Gastroesophageal sphincter (tissue), 2 donors: ENCODE measurements at regions not wholly inside any gene's neighbourhood (a gene's known extent, or its start where the extent isn't known, plus 50 kb on each side); places are given as distances from the start of the nearest gene placed in this dataset.

Source experiments
- EP300 ChIP-seq: sonication (generic); formaldehyde crosslinking; IDR thresholded peaks from one replicate; pipeline ENCODE4 v1.6.1; 2017; ENCODE audit warnings: antibody characterized with exemption, mild to moderate bottlenecking
- POLR2A ChIP-seq, 2 donors: fragments of 450-650 bp; IDR thresholded peaks; one replicate each; pipeline ENCODE4 v1.6.1; 2017; ENCODE audit warnings: antibody characterized with exemption in 2 of 2, mild to moderate bottlenecking in 2 of 2, moderate library complexity in 1 of 2
- POLR2AphosphoS5 ChIP-seq: sonication (generic); formaldehyde crosslinking; IDR thresholded peaks from one replicate; pipeline ENCODE4 v1.6.1; 2017; ENCODE audit warnings: antibody characterized with exemption

GRCh38 chr9:38181232-38181631 lies 112.2 kb upstream of the SHB start:
- no peak for TF ChIP-seq EP300
- TF ChIP-seq POLR2A (IDR thresholded peaks at IDR 0.05) = no peak
- no peak for TF ChIP-seq POLR2AphosphoS5
